Breast epithelium (tissue), 4 donors: ENCODE measurements at regions not wholly inside any gene's neighbourhood (a gene's known extent, or its start where the extent isn't known, plus 50 kb on each side); places are given as distances from the start of the nearest gene placed in this dataset.

Experiments
- DNase-seq, 2 donors: peaks; one replicate each; pipeline ENCODE4 v3.0.0-alpha.2; 2019; ENCODE audit warnings: low spot score in 2 of 2
- H3K27ac ChIP-seq, 2 donors: fragments of 200-600 bp; sonication (generic) in 1 of 2; one replicate each; pipeline ENCODE4 v1.5.1; 2016 to 2019; ENCODE audit warnings: mild to moderate bottlenecking in 1 of 2
- H3K27me3 ChIP-seq, 2 donors: fragments of 200-600 bp; sonication (generic) in 1 of 2; one replicate each; pipeline versions ENCODE4 v1.5.1 to v1.6.0; 2017 to 2019; ENCODE audit warnings: control low read depth in 1 of 2, mild to moderate bottlenecking in 1 of 2
- H3K36me3 ChIP-seq: fragments of 200-600 bp; one replicate; pipeline ENCODE4 v1.5.1; 2019
- H3K4me1 ChIP-seq, 2 donors: fragments of 200-600 bp; sonication (generic); one replicate each; pipeline ENCODE4 v1.5.1; 2016 to 2019; ENCODE audit warnings: control low read depth in 1 of 2
- H3K4me3 ChIP-seq, 3 donors: fragments of 200-600 bp; sonication (generic); 1 replicate in 2 of 3; 2 replicates in 1 of 3; pipeline ENCODE4 v1.5.1; 2016 to 2019; ENCODE audit warnings: mild to moderate bottlenecking in 3 of 3, moderate library complexity in 2 of 3
- H3K9me3 ChIP-seq, 2 donors: fragments of 200-600 bp; sonication (generic) in 1 of 2; one replicate each; pipeline ENCODE4 v1.5.1; 2016 to 2019; ENCODE audit warnings: control low read depth in 1 of 2
- POLR2A ChIP-seq: fragments of 450-650 bp; IDR thresholded peaks from one replicate; pipeline ENCODE4 v1.6.1; 2016; ENCODE audit warnings: antibody characterized with exemption, mild to moderate bottlenecking, moderate library complexity
- POLR2AphosphoS5 ChIP-seq, 3 donors: sonication (generic); formaldehyde crosslinking; IDR thresholded peaks; one replicate each; pipeline ENCODE4 v1.6.1; 2017; ENCODE audit warnings: antibody characterized with exemption in 3 of 3
- intact Hi-C: fragments of 100-400 bp; cut with DNase I; formaldehyde crosslinking; loops from one replicate; pipeline ENCODE4 v1.15.1; 2023; ENCODE audit warnings: low total_unique reads
- TF ChIP-seq, protein P1 (sequence below), 3 donors: fragments of 450-650 bp; IDR thresholded peaks; one replicate each; pipeline ENCODE4 v1.5.1; 2016 to 2017; ENCODE audit warnings: antibody characterized with exemption in 3 of 3, mild to moderate bottlenecking in 3 of 3, moderate library complexity in 3 of 3

DNA sequence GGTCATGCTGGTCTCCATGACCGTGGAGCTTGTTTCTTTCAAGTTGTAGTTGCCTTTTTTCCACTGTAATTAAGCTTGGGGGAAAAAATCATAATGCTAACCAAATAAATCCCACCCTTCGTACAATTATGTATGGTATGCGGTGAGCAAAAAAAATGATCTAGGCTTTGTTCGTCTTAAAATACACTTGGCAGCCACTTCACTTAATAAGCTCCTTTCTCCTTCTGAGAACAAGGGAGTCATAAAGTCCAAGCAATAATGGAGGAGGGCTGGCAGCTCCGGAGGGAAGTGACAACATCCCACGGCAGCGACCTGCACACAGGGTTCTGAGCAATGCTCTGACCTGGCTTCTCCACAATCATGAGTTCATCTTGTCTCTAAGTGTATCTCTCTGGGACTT, 91.2 kb upstream of the KLHL29 start:
- Histone ChIP-seq H3K9me3 (no peaks in the 10 kb centered on the region), H3K4me1 (peaks cover 0 to 4% of the 10 kb centered on the region in 2 donors), H3K27me3 (no peaks in the 10 kb centered on the region), H3K4me3 (no peak overlapping the region), H3K36me3 (no peaks in the 10 kb centered on the region), H3K27ac (peak overlapping the region in 1 of 2 donors; percentile 52)
- TF ChIP-seq POLR2A = no peak
- TF ChIP-seq POLR2AphosphoS5 (IDR thresholded peaks at IDR 0.05) = no peak
- TF ChIP-seq, protein P1, sequence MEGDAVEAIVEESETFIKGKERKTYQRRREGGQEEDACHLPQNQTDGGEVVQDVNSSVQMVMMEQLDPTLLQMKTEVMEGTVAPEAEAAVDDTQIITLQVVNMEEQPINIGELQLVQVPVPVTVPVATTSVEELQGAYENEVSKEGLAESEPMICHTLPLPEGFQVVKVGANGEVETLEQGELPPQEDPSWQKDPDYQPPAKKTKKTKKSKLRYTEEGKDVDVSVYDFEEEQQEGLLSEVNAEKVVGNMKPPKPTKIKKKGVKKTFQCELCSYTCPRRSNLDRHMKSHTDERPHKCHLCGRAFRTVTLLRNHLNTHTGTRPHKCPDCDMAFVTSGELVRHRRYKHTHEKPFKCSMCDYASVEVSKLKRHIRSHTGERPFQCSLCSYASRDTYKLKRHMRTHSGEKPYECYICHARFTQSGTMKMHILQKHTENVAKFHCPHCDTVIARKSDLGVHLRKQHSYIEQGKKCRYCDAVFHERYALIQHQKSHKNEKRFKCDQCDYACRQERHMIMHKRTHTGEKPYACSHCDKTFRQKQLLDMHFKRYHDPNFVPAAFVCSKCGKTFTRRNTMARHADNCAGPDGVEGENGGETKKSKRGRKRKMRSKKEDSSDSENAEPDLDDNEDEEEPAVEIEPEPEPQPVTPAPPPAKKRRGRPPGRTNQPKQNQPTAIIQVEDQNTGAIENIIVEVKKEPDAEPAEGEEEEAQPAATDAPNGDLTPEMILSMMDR (IDR thresholded peaks at IDR 0.05) = no peak
- intact Hi-C loops = no loop called here
- peak in 1 of 2 donors; percentile 40 for DNase-seq

DNA sequence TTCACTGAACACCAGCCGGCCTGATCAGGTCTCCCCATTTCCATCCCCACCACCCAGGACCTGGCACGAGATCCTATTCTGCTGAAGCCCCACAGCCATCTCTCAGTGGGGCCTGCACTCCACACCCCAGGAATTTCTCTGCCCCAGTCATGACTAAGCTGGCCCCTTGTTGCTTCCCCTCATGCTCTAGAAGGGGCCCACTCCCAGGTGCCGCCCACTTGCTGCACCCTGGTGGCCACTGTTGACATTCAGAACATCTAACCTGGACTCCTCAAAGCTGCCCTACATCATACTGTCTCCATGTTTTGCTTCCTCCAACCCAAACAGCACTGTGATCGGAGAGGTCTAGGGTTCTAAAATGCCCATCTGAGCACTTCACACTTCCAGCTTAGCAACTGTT, 90.7 kb upstream of the KLHL29 start:
- TF ChIP-seq POLR2A = no peak
- TF ChIP-seq, protein P1 (IDR thresholded peaks at IDR 0.05) = no peak
- TF ChIP-seq POLR2AphosphoS5 (IDR thresholded peaks at IDR 0.05) = no peak
- intact Hi-C loops = no loop called here
- peak overlapping the region in 1 of 2 donors; percentile 52 for H3K27ac ChIP-seq
- H3K36me3 ChIP-seq = no peaks in the 10 kb centered on the region
- no peaks in the 10 kb centered on the region for H3K9me3 ChIP-seq
- no peak for DNase-seq
- H3K4me3 ChIP-seq = no peak overlapping the region
- no peaks in the 10 kb centered on the region for H3K27me3 ChIP-seq
- peaks cover 0 to 4% of the 10 kb centered on the region in 2 donors for H3K4me1 ChIP-seq

DNA sequence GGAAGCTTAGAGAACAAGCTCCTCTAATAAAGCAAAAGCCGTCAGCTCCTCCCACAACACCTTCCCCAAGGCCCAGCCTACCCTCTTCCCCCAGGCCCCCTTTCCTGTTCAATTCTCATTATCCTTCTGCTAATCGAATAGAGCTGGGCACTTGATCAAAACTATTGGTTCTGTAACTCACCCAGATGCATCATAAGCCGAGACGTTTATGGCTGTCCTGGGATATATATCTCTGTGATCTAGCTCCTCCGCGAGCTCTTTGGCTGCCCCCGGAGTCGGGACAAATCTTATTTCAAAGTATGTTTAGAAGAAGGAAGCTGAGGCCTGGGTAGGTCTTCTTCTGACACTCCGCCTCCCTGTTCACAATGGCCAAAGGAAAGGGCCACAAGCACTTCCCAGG, 88.3 kb upstream of the KLHL29 start:
- no peak overlapping the region for H3K4me3 ChIP-seq
- no peaks in the 10 kb centered on the region for H3K9me3 ChIP-seq
- no peak overlapping the region for H3K27ac ChIP-seq
- peaks cover 0 to 4% of the 10 kb centered on the region in 2 donors for H3K4me1 ChIP-seq
- no peak for TF ChIP-seq POLR2A
- TF ChIP-seq, protein P1 (IDR thresholded peaks at IDR 0.05) = no peak
- no peak for TF ChIP-seq POLR2AphosphoS5 (IDR thresholded peaks at IDR 0.05)
- H3K36me3 ChIP-seq = no peaks in the 10 kb centered on the region
- DNase-seq = no peak
- H3K27me3 ChIP-seq = no peaks in the 10 kb centered on the region
- intact Hi-C loops = no loop called here

DNA sequence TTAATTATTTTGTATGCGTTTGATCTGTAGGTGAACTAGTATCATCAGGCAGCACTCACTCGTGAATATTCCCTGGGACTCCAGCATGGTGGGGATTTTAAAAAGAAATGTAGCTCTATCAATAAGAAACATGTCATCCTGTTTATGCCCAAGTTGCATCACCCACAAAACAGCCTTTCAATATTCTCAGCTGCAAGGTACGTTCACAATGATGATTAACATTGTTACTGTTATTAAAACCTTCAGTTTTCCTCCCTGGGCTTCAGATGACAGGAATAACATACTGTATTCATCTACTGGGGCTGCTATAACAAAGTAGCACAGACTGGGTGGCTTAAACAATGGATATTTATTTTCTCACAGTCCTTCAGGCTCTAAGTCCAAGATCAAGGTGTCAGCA, 87.9 kb upstream of the KLHL29 start:
- Histone ChIP-seq H3K27me3 (no peaks in the 10 kb centered on the region), H3K9me3 (no peaks in the 10 kb centered on the region), H3K36me3 (no peaks in the 10 kb centered on the region), H3K4me1 (peaks cover 0 to 4% of the 10 kb centered on the region in 2 donors), H3K4me3 (no peak overlapping the region), H3K27ac (no peak overlapping the region)
- TF ChIP-seq, protein P1 (IDR thresholded peaks at IDR 0.05) = no peak
- TF ChIP-seq POLR2A (no peak), POLR2AphosphoS5 (IDR thresholded peaks at IDR 0.05) (no peak)
- DNase-seq = no peak
- intact Hi-C loops = no loop called here

DNA sequence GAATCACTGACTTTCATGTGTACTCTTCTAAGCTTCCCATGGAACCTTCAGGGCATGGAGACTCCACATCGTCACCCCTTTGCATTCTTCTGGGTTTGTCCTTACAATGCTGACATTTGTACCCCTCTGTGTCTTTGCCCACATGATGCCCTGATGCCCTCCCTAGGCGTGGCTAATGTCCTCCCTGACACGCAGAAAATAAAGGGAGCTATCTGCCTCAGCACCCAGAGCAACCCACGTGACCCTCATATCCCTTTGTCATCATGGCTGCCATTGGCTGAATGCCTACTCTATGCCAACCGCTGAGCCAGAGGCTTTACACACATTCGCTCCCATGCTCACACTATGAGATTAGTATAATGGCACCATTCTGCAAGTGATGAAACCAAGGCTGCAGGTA, 86.4 kb upstream of the KLHL29 start:
- intact Hi-C loops = loop anchor here (2.0 kb wide), 1 partner anchor 134 kb away; no protein-coding TSS in a partner anchor
- H3K36me3 ChIP-seq = no peaks in the 10 kb centered on the region
- no peak for TF ChIP-seq POLR2AphosphoS5 (IDR thresholded peaks at IDR 0.05)

More for the DNA sequence above, 86.4 kb upstream of the KLHL29 start:
- H3K27me3 ChIP-seq = no peaks in the 10 kb centered on the region
- no peaks in the 10 kb centered on the region for H3K9me3 ChIP-seq
- no peak for DNase-seq
- no peak overlapping the region for H3K4me3 ChIP-seq
- no peak overlapping the region for H3K27ac ChIP-seq
- H3K4me1 ChIP-seq = no peaks in the 10 kb centered on the region
